Right lobe of liver (tissue), 6 donors: ENCODE measurements at regions not wholly inside any gene's neighbourhood (a gene's known extent, or its start where the extent isn't known, plus 50 kb on each side); places are given as distances from the start of the nearest gene placed in this dataset.

ENCODE experiments used
- ATAC-seq, 4 donors: fragments of 200-7000 bp; cut with Tn5 transposase; one replicate each; pipeline ENCODE4 v1.9.1; 2020; ENCODE audit warnings: mild to moderate bottlenecking in 4 of 4, moderate library complexity in 4 of 4
- DNase-seq, 3 donors: peaks; one replicate each; pipeline ENCODE4 v3.0.0-alpha.2; 2020
- H3K27ac ChIP-seq, 3 donors: fragments of 200-600 bp; one replicate each; pipeline ENCODE4 v1.8.0; 2022
- H3K27me3 ChIP-seq, 2 donors: fragments of 200-600 bp; one replicate each; pipeline ENCODE4 v1.8.0; 2022
- H3K36me3 ChIP-seq, 4 donors: fragments of 200-600 bp; sonication (generic) in 1 of 4; one replicate each; pipeline versions ENCODE4 v1.5.1 to v1.8.0; 2017 to 2022; ENCODE audit warnings: control low read depth in 1 of 4
- H3K4me1 ChIP-seq, 4 donors: fragments of 200-600 bp; sonication (generic) in 1 of 4; one replicate each; pipeline versions ENCODE4 v1.5.1 to v1.8.0; 2017 to 2022; ENCODE audit warnings: control low read depth in 1 of 4
- H3K4me3 ChIP-seq, 3 donors: fragments of 200-600 bp; one replicate each; pipeline ENCODE4 v1.8.0; 2022
- H3K9me3 ChIP-seq, 4 donors: fragments of 200-600 bp; sonication (generic) in 1 of 4; one replicate each; pipeline versions ENCODE4 v1.5.1 to v1.8.0; 2017 to 2022; ENCODE audit warnings: control low read depth in 1 of 4
- POLR2A ChIP-seq: fragments of 450-650 bp; IDR thresholded peaks from one replicate; pipeline ENCODE4 v1.6.1; 2017; ENCODE audit warnings: antibody characterized with exemption, mild to moderate bottlenecking
- WGBS: methylation state at CpG from one replicate; pipeline ENCODE4 v1.1.6; 2018; ENCODE audit warnings: low coverage, low lambda C conversion rate; ENCODE audit not compliant: insufficient coverage; ENCODE audit errors: missing lambda C conversion rate; 5-methylcytosine and 5-hydroxymethylcytosine counted together
- intact Hi-C, 2 donors: fragments of 100-400 bp; cut with DNase I; formaldehyde crosslinking; loops; one replicate each; pipeline versions ENCODE4 v1.11.2 to v1.14.1; 2022
- TF ChIP-seq, protein P1 (sequence below), 4 donors: fragments of 200-600 bp in 3 of 4; fragments of 450-650 bp in 1 of 4; IDR thresholded peaks; one replicate each; pipeline versions ENCODE4 v1.5.1 to v1.8.0; 2016 to 2022; ENCODE audit warnings: antibody characterized with exemption in 4 of 4, mild to moderate bottlenecking in 2 of 4
- donor health status: DM: no; HTN: yes; CAD: no.
- donor health status: DM: no; HTN: no; CAD: no.
- donor health status: DM: no; HTN: no; CAD: no.
- donor health status: DM: no; HTN: yes; CAD: no.
- donor health status: DM: no; HTN: yes; CAD: no.

DNA sequence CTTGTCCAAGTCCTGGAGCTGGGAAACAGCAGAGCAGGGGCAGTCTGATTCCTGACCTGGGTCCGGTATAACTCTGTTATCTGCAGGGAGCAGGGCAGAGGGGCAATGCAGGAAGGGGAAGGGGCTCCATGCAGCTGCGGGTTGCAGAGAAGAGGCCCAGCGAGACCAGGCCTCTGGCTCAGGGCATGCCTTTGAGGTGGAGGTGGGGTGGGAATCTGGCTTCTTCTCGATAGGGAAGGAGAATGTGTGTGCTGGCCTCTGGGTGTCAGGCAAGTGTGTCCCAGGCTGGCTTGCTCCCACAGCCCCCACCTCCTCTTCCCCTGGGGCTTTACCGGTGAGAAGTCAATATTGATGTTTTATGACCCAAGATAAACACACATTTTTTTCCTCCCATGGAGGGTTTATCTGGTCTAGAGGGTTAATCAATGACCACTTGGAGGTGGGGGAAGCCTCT is 187.1 kb upstream of the HAAO start:
- Histone ChIP-seq H3K4me1 (peaks cover 0 to 36% (median 17%) of the 10 kb centered on the region in 4 donors), H3K27ac (peak overlapping the region in 2 of 3 donors; percentile 43 to 66), H3K4me3 (no peak overlapping the region), H3K9me3 (no peaks in the 10 kb centered on the region), H3K27me3 (no peaks in the 10 kb centered on the region), H3K36me3 (no peaks in the 10 kb centered on the region)
- WGBS: 8% methylated on average over 2 of the region's 5 CpGs
- TF ChIP-seq, protein P1, sequence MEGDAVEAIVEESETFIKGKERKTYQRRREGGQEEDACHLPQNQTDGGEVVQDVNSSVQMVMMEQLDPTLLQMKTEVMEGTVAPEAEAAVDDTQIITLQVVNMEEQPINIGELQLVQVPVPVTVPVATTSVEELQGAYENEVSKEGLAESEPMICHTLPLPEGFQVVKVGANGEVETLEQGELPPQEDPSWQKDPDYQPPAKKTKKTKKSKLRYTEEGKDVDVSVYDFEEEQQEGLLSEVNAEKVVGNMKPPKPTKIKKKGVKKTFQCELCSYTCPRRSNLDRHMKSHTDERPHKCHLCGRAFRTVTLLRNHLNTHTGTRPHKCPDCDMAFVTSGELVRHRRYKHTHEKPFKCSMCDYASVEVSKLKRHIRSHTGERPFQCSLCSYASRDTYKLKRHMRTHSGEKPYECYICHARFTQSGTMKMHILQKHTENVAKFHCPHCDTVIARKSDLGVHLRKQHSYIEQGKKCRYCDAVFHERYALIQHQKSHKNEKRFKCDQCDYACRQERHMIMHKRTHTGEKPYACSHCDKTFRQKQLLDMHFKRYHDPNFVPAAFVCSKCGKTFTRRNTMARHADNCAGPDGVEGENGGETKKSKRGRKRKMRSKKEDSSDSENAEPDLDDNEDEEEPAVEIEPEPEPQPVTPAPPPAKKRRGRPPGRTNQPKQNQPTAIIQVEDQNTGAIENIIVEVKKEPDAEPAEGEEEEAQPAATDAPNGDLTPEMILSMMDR (IDR thresholded peaks at IDR 0.05): peak; percentile 8 to 36 (median 26)
- no peak for TF ChIP-seq POLR2A
- peak; percentile 69 to 89 (median 73) for DNase-seq
- intact Hi-C loops: loop anchor here (10.0 kb wide), 3 partner anchors 155 to 255 kb away; partner anchors contain the start of gene ZFP36L2 (in 1 of the 2)
- ATAC-seq: peak; percentile 80 to 89 (median 84)

DNA sequence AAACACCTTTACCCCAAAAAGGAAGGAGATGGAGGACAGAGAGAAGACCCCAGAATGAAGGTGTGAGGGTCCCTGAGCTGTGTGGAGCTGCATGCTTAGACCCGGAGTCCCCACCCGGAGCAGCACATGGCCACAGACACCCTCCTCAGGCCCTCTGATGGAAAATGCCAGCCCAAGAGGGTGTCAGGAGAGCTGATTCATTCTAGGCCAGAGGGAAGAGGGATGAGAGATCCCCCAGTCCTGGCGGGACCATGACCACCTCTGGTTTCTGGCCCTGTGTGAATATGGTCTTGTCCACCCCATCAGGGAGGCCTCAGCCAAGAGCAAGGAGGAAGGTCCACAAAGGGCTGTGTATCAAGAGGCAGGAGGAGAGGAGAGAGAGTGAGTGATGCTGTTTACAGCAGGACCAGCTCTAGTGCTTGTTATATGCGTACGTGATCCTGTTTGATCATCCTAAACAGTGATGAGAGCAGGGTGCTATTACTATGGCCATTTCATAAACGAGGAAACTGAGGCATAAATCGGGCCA is 186.6 kb upstream of the HAAO start:
- no peaks in the 10 kb centered on the region for H3K36me3 ChIP-seq
- intact Hi-C loops: loop anchor here (10.0 kb wide), 3 partner anchors 156 to 256 kb away; partner anchors contain the start of gene ZFP36L2 (in 1 of the 2)
- peaks cover 0 to 36% (median 17%) of the 10 kb centered on the region in 4 donors for H3K4me1 ChIP-seq
- 57% methylated on average over 4 of the region's 7 CpGs for WGBS
- H3K9me3 ChIP-seq: no peaks in the 10 kb centered on the region
- no peak overlapping the region for H3K4me3 ChIP-seq
- no peaks in the 10 kb centered on the region for H3K27me3 ChIP-seq
- H3K27ac ChIP-seq: peak overlapping the region in 2 of 3 donors; percentile 43 to 66
- TF ChIP-seq, protein P1 (IDR thresholded peaks at IDR 0.05): no peak
- no peak for TF ChIP-seq POLR2A
- DNase-seq (peak in 2 of 3 donors; percentile 11 to 38), ATAC-seq (peak in 2 of 4 donors; percentile 2 to 3)

DNA sequence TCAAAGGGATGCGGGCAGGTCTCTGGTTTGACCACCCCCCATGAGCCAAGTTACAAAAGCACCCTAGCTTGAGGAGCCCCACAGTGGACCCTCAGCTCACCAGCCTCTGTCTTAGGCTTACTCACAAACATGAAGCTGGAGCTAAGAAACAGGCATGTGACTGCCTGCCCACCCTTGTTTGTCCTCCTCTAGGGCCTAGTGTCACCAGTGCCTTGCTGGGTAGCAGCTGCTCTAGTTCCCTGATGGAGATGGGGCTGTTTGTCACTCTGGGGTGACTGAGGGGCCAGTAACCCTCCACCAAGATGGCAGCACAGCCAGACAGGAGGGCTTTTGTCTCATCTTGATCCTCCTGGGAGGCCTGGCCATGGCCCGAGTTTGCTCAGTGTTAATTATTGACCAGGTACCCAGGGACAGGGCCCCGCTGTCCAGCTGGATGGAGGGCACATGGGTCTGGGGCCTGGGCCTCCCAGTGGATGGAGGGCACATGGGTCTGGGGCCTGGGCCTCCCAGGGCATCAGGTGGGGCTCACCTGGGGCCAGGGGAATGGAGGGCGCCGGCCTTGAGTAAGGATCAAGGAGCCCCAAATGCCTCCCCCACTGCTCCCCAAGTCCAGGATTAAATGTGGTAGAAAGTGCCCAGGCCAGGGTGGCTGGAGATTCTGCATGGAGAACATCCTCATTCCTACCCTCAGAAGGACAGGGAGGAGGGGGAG is 185.9 kb upstream of the HAAO start:
- intact Hi-C loops: loop anchor here (10.0 kb wide), 3 partner anchors 156 to 256 kb away; partner anchors contain the start of gene ZFP36L2 (in 1 of the 2)
- H3K36me3 ChIP-seq: no peaks in the 10 kb centered on the region
- H3K27me3 ChIP-seq: no peaks in the 10 kb centered on the region
- WGBS: 100% methylated on average over 1 of the region's 5 CpGs
- peak overlapping the region in 2 of 3 donors; percentile 43 to 66 for H3K27ac ChIP-seq
- H3K4me1 ChIP-seq: peaks cover 0 to 36% (median 17%) of the 10 kb centered on the region in 4 donors
- TF ChIP-seq POLR2A: no peak
- TF ChIP-seq, protein P1 (IDR thresholded peaks at IDR 0.05): no peak
- DNase-seq (peak in 2 of 3 donors; percentile 63), ATAC-seq (peak; percentile 38 to 66 (median 44))
- no peaks in the 10 kb centered on the region for H3K9me3 ChIP-seq
- H3K4me3 ChIP-seq: no peak overlapping the region

DNA sequence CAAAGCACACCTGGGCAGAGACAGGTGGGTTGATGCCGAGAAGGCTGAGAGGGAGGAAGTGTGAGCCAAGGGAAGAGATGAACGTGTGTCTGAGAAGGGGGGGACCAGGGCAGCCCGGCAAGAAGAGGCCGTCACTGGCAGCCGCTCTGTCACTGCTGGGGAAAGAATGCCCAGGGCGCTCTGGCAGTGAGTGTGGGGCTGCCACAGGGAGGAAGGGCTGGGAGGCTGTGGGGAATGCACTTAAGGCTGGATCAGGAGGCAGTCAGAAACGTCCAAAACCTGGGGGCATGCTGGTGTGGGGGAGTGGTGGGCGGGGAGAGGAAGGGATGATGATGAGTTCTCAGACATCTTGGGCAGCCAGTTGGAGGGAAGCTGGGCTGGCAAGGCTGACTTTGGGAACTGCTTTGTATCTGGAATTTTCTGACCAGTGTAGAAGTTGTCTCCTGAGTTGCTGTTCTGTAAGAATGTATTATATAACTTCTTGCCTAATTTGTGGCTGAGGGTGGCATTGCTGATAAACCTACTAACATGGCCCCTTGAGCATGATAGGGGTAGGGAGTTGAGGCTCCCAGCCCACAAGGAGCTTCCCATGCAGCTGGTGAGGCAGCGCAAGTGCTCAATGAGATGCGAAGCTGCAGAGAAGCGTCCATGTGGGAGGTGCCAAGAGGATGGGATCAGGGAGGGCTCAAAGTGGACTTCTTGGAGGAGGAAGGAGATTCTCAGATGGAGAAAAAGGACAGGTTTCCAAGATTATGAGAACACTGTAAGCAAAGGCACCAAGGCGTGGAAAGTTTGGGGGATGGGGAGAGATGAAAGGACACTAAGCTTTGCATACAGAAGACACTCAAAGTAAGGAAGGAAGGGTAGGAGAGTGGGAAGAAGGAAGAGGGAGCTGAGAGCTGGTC is 185.1 kb upstream of the HAAO start:
- intact Hi-C loops: loop anchor here (10.0 kb wide), 3 partner anchors 157 to 257 kb away; partner anchors contain the start of gene ZFP36L2 (in 1 of the 2)
- 67% methylated on average over 7 of the region's 12 CpGs for WGBS
- H3K36me3 ChIP-seq: no peaks in the 10 kb centered on the region
- no peaks in the 10 kb centered on the region for H3K9me3 ChIP-seq
- ATAC-seq (no peak), DNase-seq (peak in 2 of 3 donors; percentile 42 to 43)
- peaks cover 0 to 36% (median 17%) of the 10 kb centered on the region in 4 donors for H3K4me1 ChIP-seq
- peak overlapping the region in 2 of 3 donors; percentile 43 to 66 for H3K27ac ChIP-seq
- TF ChIP-seq, protein P1 (IDR thresholded peaks at IDR 0.05): no peak
- TF ChIP-seq POLR2A: no peak
- no peak overlapping the region for H3K4me3 ChIP-seq
- H3K27me3 ChIP-seq: no peaks in the 10 kb centered on the region
